Tongue (tissue), 1 donor: ENCODE measurements at regions not wholly inside any gene's neighbourhood (a gene's known extent, or its start where the extent isn't known, plus 50 kb on each side); places are given as distances from the start of the nearest gene placed in this dataset.

Source experiments
- DNase-seq: peaks from one replicate; pipeline ENCODE4 v3.0.0-alpha.2; 2015

GRCh38 chr15:91476861-91477260, 376.6 kb upstream of the SLCO3A1 start:
- DNase-seq: no peak

DNA sequence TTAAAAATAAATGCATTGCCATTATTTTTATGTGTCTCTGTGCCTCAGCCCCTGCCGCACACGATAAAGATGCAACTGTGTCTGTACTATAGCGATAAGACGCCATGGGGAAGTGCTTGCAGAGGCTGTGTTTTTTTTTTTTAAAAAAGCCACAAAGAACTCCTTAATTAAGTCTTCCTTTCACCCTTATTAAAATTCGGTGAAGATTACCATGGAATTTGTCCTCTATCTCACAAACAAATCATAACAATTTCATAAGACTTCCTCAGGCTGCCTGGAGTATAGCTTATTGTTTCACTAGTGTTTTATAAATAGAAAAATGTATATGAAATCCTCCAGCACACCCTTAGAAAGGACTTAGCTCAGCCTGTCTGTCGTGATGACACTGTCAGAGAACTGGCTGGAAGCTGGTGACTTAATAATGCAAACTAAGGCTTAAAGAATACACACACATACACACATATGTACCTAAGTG, 374.8 kb upstream of the SLCO3A1 start:
- no peak for DNase-seq

GRCh38 chr15:91480426-91480825, 373.1 kb upstream of the SLCO3A1 start:
- DNase-seq: no peak

DNA sequence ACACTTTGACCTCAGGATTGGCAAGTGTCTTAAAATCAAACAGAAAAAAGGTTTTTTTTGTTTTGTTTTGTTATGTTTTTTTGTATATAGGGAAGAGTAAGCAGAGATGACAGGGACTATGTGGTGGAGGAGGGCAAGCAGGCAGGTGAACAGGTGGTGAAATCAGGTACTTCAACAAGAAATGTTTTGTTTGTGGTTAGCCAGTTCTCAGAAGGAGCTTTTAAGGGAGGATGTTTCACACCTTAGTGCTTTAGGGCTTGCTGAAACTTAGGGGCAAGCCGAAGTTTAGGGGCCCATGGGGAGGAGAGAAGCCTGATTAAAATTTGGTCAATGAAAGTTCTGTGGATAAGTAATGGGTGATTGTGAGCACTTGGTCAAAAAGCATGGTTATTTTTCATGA, 370.7 kb upstream of the SLCO3A1 start:
- no peak for DNase-seq

DNA sequence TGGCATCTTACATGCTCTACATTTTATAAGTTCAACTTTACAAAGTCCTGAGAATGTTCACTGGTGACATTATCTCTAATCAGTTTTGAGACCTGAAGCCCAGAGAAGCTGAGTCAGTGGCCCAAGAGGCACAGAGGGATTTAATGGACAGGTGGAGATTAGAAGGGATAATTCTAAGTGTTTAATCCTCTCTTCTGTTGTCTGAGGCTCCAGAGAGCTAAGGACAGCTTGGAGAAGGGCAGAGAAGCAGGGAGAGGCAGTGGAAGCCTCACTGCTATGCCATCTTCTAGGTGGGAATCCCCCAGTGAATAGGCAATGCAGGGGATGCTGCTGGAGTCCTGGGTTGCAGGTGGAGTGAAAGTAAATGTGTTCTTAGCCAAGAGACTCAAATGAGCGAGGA, 369.4 kb upstream of the SLCO3A1 start:
- no peak for DNase-seq

DNA sequence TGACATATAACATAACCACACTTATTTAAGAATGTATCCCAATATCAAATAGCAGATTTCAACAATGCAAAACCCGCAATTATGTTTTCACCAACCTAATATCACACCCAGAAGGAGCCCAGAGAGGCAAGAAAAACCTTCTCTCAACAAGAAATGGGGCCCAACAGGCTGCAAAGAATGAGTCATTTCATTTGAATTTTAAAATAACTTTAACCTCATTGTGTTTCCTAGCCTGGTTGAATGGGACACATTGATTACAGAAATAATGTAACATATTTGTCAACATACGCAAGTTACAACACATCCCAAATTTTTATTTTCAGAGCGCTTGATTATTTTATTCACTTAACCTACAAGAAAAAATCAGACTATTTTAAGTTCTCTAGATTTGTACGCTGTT, 365.1 kb upstream of the SLCO3A1 start:
- DNase-seq: no peak

GRCh38 chr15:91490211-91490610, 363.3 kb upstream of the SLCO3A1 start:
- no peak for DNase-seq

- no peak for DNase-seq
Measured at GRCh38 chr15:91491101-91491950, 362.2 kb upstream of the SLCO3A1 start.

- no peak for DNase-seq
Measured at GRCh38 chr15:91496754-91497691, 356.5 kb upstream of the SLCO3A1 start.

DNA sequence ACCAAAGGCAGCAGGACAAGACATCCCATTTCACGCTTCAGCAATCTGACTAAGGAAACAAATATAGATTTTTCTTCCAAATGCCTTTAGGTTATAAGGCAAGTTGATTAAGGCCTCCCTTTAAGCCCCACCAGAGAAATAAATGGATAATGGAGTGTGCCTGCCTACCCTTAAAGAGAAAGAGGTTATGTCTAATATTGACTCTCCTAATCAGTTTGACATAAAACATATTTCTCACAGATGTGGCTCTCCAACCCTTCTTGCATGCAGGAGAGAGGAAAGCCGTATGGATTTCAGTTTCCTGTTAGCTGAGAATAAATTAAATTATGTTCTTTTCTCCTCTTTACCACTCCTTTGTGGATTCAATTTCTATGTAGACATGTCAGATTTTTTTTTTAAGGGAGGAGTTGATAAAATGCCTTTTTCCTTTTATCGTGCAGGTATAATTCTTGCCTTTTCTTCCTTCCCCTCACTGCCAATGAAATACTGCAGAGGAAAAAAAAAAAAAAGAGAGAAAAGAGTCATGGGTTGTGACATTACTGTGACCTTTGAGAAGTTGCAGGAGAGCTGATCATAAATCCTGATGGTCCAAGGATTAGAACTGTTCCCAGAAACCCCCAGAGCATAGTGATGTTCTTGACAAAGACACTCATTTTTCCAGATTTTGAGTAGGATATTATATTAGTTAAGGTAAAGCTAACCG, 355.3 kb upstream of the SLCO3A1 start:
- peak; percentile 22 for DNase-seq

DNA sequence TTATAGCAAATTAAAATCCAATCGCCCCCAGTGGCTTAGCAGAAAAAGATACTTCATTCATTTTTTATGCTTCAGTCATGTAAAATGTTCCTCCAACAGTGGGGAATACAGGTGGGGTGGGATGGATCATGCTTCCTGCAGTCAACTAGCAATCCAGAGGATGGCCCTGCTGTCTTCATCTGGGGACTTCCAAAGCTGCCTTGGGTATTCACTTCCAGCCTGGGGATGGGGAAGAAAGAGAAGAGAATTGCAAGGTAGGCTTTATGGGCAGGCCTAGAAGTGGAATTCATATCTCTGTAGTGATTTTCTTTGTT, 354.8 kb upstream of the SLCO3A1 start:
- DNase-seq: no peak

GRCh38 chr15:91499774-91500383, 353.6 kb upstream of the SLCO3A1 start:
- no peak for DNase-seq

DNA sequence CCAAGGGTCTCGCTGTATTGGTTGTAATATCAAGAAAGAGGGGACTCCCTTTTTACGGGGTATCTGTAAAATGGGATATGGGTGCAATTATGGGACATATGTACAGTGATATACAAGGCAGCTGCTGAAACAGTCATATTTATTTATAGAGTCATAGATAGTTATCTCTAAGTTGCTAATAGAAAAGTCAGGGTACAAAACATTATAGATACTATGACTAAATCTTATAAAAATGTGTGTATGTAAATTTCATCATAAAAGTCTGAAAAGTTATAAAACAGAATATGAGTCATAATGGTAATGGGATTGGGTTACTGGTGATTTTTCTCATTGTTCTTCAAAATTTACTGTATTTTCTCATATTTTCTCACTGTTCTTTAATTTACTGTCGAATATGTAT, 344.9 kb upstream of the SLCO3A1 start:
- DNase-seq: no peak

- DNase-seq: no peak
Measured at GRCh38 chr15:91514147-91514546, 339.4 kb upstream of the SLCO3A1 start.

GRCh38 chr15:91515188-91515754, 338.2 kb upstream of the SLCO3A1 start:
- DNase-seq: no peak

DNA sequence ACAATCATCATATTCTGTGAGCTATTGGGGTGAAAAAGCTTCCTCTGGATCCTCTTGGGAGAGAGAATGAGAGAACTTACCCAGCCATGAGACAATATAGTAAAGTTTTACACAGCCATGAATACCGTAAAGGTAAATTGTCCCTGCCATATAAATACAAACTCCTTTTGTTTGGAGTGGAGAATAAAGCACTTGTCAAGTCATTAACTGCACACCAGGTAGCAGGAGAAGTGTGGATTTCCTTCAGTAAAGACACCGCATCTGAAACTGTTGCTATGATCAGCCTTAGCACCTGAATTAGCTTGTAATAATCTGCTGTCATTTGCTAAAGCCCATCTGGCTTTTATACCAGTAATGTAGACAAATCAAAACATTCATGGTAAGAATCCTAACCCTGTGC, 336.6 kb upstream of the SLCO3A1 start:
- DNase-seq: no peak

- no peak for DNase-seq
Measured at GRCh38 chr15:91517491-91518200, 335.9 kb upstream of the SLCO3A1 start.

DNA sequence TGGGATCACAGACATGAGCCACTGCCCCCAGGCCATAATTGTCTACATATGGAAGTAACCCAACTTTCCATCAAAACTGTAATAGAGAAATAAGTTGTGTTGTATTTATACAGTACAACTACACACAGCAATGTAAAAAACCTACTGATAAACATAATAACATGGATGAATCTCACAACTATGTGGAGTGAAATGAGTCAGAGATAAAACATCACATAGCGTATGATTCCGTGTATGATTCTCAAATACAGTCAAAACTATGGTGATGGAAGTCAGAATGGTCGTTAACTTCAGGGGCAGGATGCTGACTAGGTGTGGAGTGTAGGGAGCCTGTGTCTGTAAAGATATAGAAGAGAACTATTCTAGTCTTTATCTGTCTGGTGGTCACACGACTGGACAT, 332.7 kb upstream of the SLCO3A1 start:
- no peak for DNase-seq

DNA sequence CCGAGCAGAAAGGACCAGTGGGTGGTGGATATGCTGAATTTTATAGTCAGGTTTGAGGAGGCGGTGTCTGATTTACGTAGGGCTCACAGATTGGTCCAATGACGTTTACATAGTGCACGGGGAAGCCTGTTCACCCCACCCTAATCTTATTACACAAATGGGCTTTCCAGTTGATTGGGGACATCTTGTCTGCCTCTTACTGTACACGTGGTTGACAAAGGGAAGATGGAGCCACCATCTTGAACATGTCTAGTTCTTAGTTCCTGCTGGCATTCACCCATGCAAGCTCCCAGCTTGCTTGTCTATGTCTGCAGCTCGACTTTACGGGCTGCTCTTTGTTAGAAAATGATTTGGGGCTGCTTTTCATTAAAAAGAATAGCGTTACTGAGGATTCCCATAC, 332.0 kb upstream of the SLCO3A1 start:
- no peak for DNase-seq

GRCh38 chr15:91521996-91522395, 331.5 kb upstream of the SLCO3A1 start:
- DNase-seq: no peak

DNA sequence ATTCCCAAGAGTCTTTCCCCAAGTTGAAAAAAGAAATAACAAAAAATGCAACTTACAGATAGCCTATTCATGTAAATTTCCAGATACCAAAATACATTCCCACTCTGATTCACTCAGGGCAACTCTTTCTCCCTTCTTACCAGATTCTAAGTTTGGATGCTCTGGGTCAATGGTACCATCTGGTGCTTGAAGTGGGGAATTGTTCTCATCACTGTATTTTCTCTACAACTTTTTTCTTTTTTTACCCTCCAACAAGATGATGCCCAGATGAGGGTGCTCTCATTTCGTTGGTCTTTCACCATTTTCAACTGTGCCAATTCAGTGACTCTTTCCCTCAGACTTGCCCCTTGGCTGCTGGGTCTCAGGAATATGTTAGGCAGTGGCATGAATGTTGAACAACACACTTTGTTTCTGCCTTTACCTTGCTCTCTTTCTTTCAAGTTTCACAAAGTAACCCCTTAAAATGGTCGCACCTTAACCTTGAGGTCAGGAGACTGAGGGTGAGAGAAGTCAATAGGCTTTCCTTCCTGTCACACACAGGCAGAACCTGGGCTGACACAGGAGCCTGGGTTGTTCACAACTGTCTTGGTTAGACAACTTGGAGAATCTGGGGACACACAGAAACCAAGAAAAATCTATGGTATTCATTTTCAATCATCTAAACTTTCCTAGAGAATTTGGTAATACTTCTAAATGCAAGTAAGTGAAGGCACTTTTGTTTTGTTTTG, 330.7 kb upstream of the SLCO3A1 start:
- DNase-seq: no peak
